ACC112 (cell line): ENCODE measurements at regions not wholly inside any gene's neighbourhood (a gene's known extent, or its start where the extent isn't known, plus 50 kb on each side); places are given as distances from the start of the nearest gene placed in this dataset.
"Not testable (repeated sequence)": the region's sequence is repeated elsewhere in the genome, so short reads cannot be mapped to it uniquely, and the experiment has no call there.

Source experiments
- H2AFZ ChIP-seq: fragments of 200-600 bp; sonication (generic); one replicate; pipeline ENCODE4 v1.6.0; 2017; ENCODE audit warnings: antibody characterized with exemption, low read length; ENCODE audit not compliant: unreplicated experiment
- H3K27ac ChIP-seq: fragments of 200-600 bp; sonication (generic); 2 replicates; pipeline ENCODE4 v1.5.1; 2014; ENCODE audit warnings: low read depth, mild to moderate bottlenecking, antibody characterized with exemption, low read length, moderate library complexity
- H3K27me3 ChIP-seq: fragments of 200-600 bp; sonication (generic); 2 replicates; pipeline ENCODE4 v1.6.1; 2014; ENCODE audit warnings: mild to moderate bottlenecking, antibody characterized with exemption, low read length, moderate library complexity, mixed read lengths; ENCODE audit not compliant: insufficient read depth
- H3K36me3 ChIP-seq: fragments of 200-600 bp; sonication (generic); 2 replicates; pipeline ENCODE4 v1.6.1; 2016; ENCODE audit warnings: mild to moderate bottlenecking, antibody characterized with exemption, low read length, moderate library complexity, mixed read lengths; ENCODE audit not compliant: insufficient read depth
- H3K4me1 ChIP-seq: fragments of 200-600 bp; sonication (generic); one replicate; pipeline ENCODE4 v1.6.1; 2016; ENCODE audit warnings: low read length, mixed read lengths; ENCODE audit not compliant: insufficient read depth, unreplicated experiment, control insufficient read depth
- H3K4me3 ChIP-seq: fragments of 200-600 bp; sonication (generic); 2 replicates; pipeline ENCODE4 v1.5.1; 2014; ENCODE audit warnings: mild to moderate bottlenecking, low read depth, low read length
- H3K79me2 ChIP-seq: fragments of 200-600 bp; sonication (generic); one replicate; pipeline ENCODE4 v1.6.0; 2016; ENCODE audit warnings: low read length; ENCODE audit not compliant: control insufficient read depth, unreplicated experiment, insufficient read depth

GRCh38 chr6:112478036-112478435, 130.9 kb downstream of the RFPL4B start:
- Histone ChIP-seq H3K4me1 (peaks cover 20% of the 10 kb centered on the region), H3K79me2 (no peaks in the 10 kb centered on the region), H3K4me3 (no peak overlapping the region), H3K27ac (no peak overlapping the region), H2AFZ (peak overlapping the region; percentile 64), H3K36me3 (no peaks in the 10 kb centered on the region), H3K27me3 (no peaks in the 10 kb centered on the region)

- H3K79me2 ChIP-seq, H2AFZ ChIP-seq, H3K27ac ChIP-seq, H3K27me3 ChIP-seq, H3K4me3 ChIP-seq, H3K36me3 ChIP-seq: not testable (repeated sequence)
- peaks cover 19% of the 10 kb centered on the region for H3K4me1 ChIP-seq
Measured at GRCh38 chr6:112479975-112480374, 132.8 kb downstream of the RFPL4B start.

GRCh38 chr6:112480553-112480952, 133.4 kb downstream of the RFPL4B start:
- H3K27ac ChIP-seq, result no peak overlapping the region
- no peak overlapping the region for H2AFZ ChIP-seq
- H3K27me3 ChIP-seq, result no peaks in the 10 kb centered on the region
- peaks cover 19% of the 10 kb centered on the region for H3K4me1 ChIP-seq
- no peaks in the 10 kb centered on the region for H3K36me3 ChIP-seq
- no peaks in the 10 kb centered on the region for H3K79me2 ChIP-seq
- no peak overlapping the region for H3K4me3 ChIP-seq

GRCh38 chr6:112481211-112481610, 134.1 kb downstream of the RFPL4B start:
- Histone ChIP-seq H3K36me3 (no peaks in the 10 kb centered on the region), H3K27me3 (no peaks in the 10 kb centered on the region), H3K4me3 (no peak overlapping the region), H2AFZ (no peak overlapping the region), H3K79me2 (no peaks in the 10 kb centered on the region), H3K4me1 (peaks cover 22% of the 10 kb centered on the region), H3K27ac (no peak overlapping the region)

GRCh38 chr6:112482373-112482772, 135.2 kb downstream of the RFPL4B start:
- no peaks in the 10 kb centered on the region for H3K27me3 ChIP-seq
- H3K4me1 ChIP-seq, result peaks cover 27% of the 10 kb centered on the region
- H2AFZ ChIP-seq, result no peak overlapping the region
- no peak overlapping the region for H3K4me3 ChIP-seq
- no peaks in the 10 kb centered on the region for H3K36me3 ChIP-seq
- no peaks in the 10 kb centered on the region for H3K79me2 ChIP-seq
- H3K27ac ChIP-seq, result no peak overlapping the region

GRCh38 chr6:112485120-112485826, 138.1 kb downstream of the RFPL4B start:
- Histone ChIP-seq H3K27me3 (no peaks in the 10 kb centered on the region), H2AFZ (no peak overlapping the region), H3K27ac (peak overlapping the region; percentile 27; the same call in 1 of the 2 replicates), H3K79me2 (no peaks in the 10 kb centered on the region), H3K4me3 (peak overlapping the region; percentile 27; the same call in 1 of the 2 replicates), H3K4me1 (peaks cover 27% of the 10 kb centered on the region), H3K36me3 (no peaks in the 10 kb centered on the region)

GRCh38 chr6:112485827-112486212, 138.7 kb downstream of the RFPL4B start:
- no peak overlapping the region for H2AFZ ChIP-seq

GRCh38 chr6:112486454-112486853, 139.3 kb downstream of the RFPL4B start:
- H3K79me2 ChIP-seq, result no peaks in the 10 kb centered on the region
- no peaks in the 10 kb centered on the region for H3K27me3 ChIP-seq
- H3K27ac ChIP-seq, result no peak overlapping the region
- H3K4me1 ChIP-seq, result peaks cover 19% of the 10 kb centered on the region
- H3K36me3 ChIP-seq, result no peaks in the 10 kb centered on the region
- H2AFZ ChIP-seq, result no peak overlapping the region
- H3K4me3 ChIP-seq, result no peak overlapping the region

More at GRCh38 chr6:112485827-112486212, 138.7 kb downstream of the RFPL4B start:
- Histone ChIP-seq H3K36me3 (no peaks in the 10 kb centered on the region), H3K4me3 (peak overlapping the region; percentile 4; the same call in 1 of the 2 replicates), H3K4me1 (peaks cover 22% of the 10 kb centered on the region), H3K79me2 (no peaks in the 10 kb centered on the region), H3K27me3 (no peaks in the 10 kb centered on the region), H3K27ac (peak overlapping the region; percentile 27; the same call in 1 of the 2 replicates)

GRCh38 chr6:112488238-112488637, 141.1 kb downstream of the RFPL4B start:
- Histone ChIP-seq H3K36me3 (no peaks in the 10 kb centered on the region), H3K4me1 (peaks cover 19% of the 10 kb centered on the region), H3K4me3 (no peak overlapping the region), H2AFZ (no peak overlapping the region), H3K79me2 (no peaks in the 10 kb centered on the region), H3K27me3 (no peaks in the 10 kb centered on the region), H3K27ac (no peak overlapping the region)

GRCh38 chr6:112501705-112502104, 154.6 kb downstream of the RFPL4B start:
- Histone ChIP-seq H3K36me3 (no peaks in the 10 kb centered on the region), H3K4me1 (peaks cover 10% of the 10 kb centered on the region), H3K27me3 (no peaks in the 10 kb centered on the region), H2AFZ (no peak overlapping the region), H3K27ac (no peak overlapping the region), H3K4me3 (no peak overlapping the region), H3K79me2 (no peaks in the 10 kb centered on the region)

- H2AFZ ChIP-seq, result peak overlapping the region; percentile 79
- no peaks in the 10 kb centered on the region for H3K79me2 ChIP-seq
- H3K4me3 ChIP-seq, result peak overlapping the region; percentile 11; the same call in 1 of the 2 replicates
- no peak overlapping the region for H3K27ac ChIP-seq
- H3K36me3 ChIP-seq, result no peaks in the 10 kb centered on the region
- H3K4me1 ChIP-seq, result peaks cover 10% of the 10 kb centered on the region
- H3K27me3 ChIP-seq, result no peaks in the 10 kb centered on the region
Measured at GRCh38 chr6:112502351-112503090, 155.4 kb downstream of the RFPL4B start.
